ENCODE measurements at regions not wholly inside any gene's neighbourhood (a gene's known extent, or its start where the extent isn't known, plus 50 kb on each side); places are given as distances from the start of the nearest gene placed in this dataset.

GRCh38 chr13:58838615-58839014 is 1207.1 kb downstream of the PCDH17 start:
- no peak for TF ChIP-seq CTCF (tag by site-specific recombination; IDR thresholded peaks at IDR 0.05)
- no peak for TF ChIP-seq ZNF221 (tag by site-specific recombination; IDR thresholded peaks at IDR 0.05; ENCODE audit: borderline replicate concordance)
- TF ChIP-seq ZSCAN30 (tag by site-specific recombination; IDR thresholded peaks at IDR 0.05): no peak
- no peak for TF ChIP-seq ZNF558 (tag by site-specific recombination; IDR thresholded peaks at IDR 0.05)
- TF ChIP-seq ZNF530 (tag by site-specific recombination; IDR thresholded peaks at IDR 0.05; ENCODE audit: low read depth): no peak
- TF ChIP-seq ZNF18 (tag by site-specific recombination; IDR thresholded peaks at IDR 0.05): no peak
- no peak for TF ChIP-seq PATZ1 (tag by site-specific recombination; IDR thresholded peaks at IDR 0.05)
- TF ChIP-seq REST (tag by site-specific recombination; IDR thresholded peaks at IDR 0.05): no peak
- TF ChIP-seq TSHZ1 (tag by site-specific recombination; IDR thresholded peaks at IDR 0.05; ENCODE audit: borderline replicate concordance): no peak
- no peak for TF ChIP-seq ZNF521 (tag by site-specific recombination; IDR thresholded peaks at IDR 0.05)

All from HEK293 (cell line).